ENCODE measurements at regions not wholly inside any gene's neighbourhood (a gene's known extent, or its start where the extent isn't known, plus 50 kb on each side); places are given as distances from the start of the nearest gene placed in this dataset.

- ChIA-PET CTCF (no interaction called here), POLR2A (no interaction called here)
- DNase-seq (ENCODE audit: low read depth, low spot score) = no peak
- Histone ChIP-seq H3K4me3 (ENCODE audit: low read depth, low read length) (no peak overlapping the region), H3K9me3 (ENCODE audit: control insufficient read depth, insufficient read depth, low read length) (peaks cover 33% of the 10 kb centered on the region), H3K27me3 (ENCODE audit: control insufficient read depth, insufficient read depth, low read length) (no peaks in the 10 kb centered on the region), H3K27ac (ENCODE audit: low read depth, low read length) (no peak overlapping the region)
- TF ChIP-seq, protein P1, sequence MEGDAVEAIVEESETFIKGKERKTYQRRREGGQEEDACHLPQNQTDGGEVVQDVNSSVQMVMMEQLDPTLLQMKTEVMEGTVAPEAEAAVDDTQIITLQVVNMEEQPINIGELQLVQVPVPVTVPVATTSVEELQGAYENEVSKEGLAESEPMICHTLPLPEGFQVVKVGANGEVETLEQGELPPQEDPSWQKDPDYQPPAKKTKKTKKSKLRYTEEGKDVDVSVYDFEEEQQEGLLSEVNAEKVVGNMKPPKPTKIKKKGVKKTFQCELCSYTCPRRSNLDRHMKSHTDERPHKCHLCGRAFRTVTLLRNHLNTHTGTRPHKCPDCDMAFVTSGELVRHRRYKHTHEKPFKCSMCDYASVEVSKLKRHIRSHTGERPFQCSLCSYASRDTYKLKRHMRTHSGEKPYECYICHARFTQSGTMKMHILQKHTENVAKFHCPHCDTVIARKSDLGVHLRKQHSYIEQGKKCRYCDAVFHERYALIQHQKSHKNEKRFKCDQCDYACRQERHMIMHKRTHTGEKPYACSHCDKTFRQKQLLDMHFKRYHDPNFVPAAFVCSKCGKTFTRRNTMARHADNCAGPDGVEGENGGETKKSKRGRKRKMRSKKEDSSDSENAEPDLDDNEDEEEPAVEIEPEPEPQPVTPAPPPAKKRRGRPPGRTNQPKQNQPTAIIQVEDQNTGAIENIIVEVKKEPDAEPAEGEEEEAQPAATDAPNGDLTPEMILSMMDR (IDR thresholded peaks at IDR 0.05; ENCODE audit: low read depth, low read length) = no peak
These were observed 395.5 kb upstream of the CNTN4 start for GRCh38 chr3:1703169-1703568.

DNA sequence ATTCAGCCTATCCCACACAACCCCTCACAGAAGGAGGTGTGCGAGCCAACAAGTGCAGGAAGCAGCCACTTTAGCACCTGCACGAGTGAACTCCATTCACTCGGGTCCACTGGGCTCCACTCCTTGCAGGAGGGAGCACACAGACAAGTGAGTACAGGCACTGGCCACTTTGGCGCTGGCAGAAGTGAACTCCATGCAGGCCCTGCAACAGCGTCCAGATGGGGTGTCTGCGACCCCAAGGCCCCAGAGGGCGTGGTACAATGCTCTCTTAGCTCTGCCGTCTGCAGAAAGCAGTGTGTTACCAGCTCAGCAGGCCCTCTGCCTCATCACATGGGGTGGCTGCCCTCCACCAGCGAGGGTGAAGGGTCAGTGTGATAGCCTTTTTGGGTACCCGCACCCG lies 388.0 kb upstream of the CNTN4 start:
- CTCF ChIA-PET = no interaction called here

DNA sequence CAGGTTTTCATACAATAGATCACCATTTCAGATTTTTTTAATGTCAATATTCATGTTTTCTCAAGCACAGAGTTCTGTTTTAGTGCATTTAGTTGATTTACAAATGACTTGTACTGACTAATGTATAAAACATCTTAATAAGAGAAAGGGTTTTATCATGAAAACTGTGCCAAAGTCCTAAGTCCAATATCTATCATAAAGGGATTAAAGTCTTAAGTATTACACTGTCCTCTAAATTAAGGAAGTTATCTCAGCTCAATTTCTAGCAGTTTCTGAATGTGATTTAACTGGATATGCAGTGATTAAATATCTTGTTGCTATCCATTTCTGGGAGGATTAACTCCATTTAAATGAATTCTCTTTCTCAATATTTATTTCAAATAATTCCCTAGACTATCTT lies 381.1 kb upstream of the CNTN4 start:
- no peak for DNase-seq (ENCODE audit: low read depth, low spot score)
- peaks cover 25% of the 10 kb centered on the region for H3K9me3 ChIP-seq (ENCODE audit: control insufficient read depth, insufficient read depth, low read length)
- no peaks in the 10 kb centered on the region for H3K27me3 ChIP-seq (ENCODE audit: control insufficient read depth, insufficient read depth, low read length)
- TF ChIP-seq, protein P1 (IDR thresholded peaks at IDR 0.05; ENCODE audit: low read depth, low read length) = no peak
- H3K4me3 ChIP-seq (ENCODE audit: low read depth, low read length) = no peak overlapping the region
- ChIA-PET POLR2A (no interaction called here), CTCF (no interaction called here)
- H3K27ac ChIP-seq (ENCODE audit: low read depth, low read length) = no peak overlapping the region

More for the DNA sequence above, 388.0 kb upstream of the CNTN4 start:
- H3K4me3 ChIP-seq (ENCODE audit: low read depth, low read length) = no peak overlapping the region
- no peak for DNase-seq (ENCODE audit: low read depth, low spot score)
- H3K27me3 ChIP-seq (ENCODE audit: control insufficient read depth, insufficient read depth, low read length) = no peaks in the 10 kb centered on the region
- TF ChIP-seq, protein P1 (IDR thresholded peaks at IDR 0.05; ENCODE audit: low read depth, low read length) = no peak
- POLR2A ChIA-PET = no interaction called here
- peaks cover 32% of the 10 kb centered on the region for H3K9me3 ChIP-seq (ENCODE audit: control insufficient read depth, insufficient read depth, low read length)
- H3K27ac ChIP-seq (ENCODE audit: low read depth, low read length) = no peak overlapping the region

- no peak for DNase-seq (ENCODE audit: low read depth, low spot score)
- Histone ChIP-seq H3K4me3 (ENCODE audit: low read depth, low read length) (no peak overlapping the region), H3K27ac (ENCODE audit: low read depth, low read length) (no peak overlapping the region), H3K27me3 (ENCODE audit: control insufficient read depth, insufficient read depth, low read length) (no peaks in the 10 kb centered on the region), H3K9me3 (ENCODE audit: control insufficient read depth, insufficient read depth, low read length) (peaks cover 5% of the 10 kb centered on the region; the same call in 1 of the 2 replicates)
- CTCF ChIA-PET = no interaction called here
- POLR2A ChIA-PET = no interaction called here
- TF ChIP-seq, protein P1 (IDR thresholded peaks at IDR 0.05; ENCODE audit: low read depth, low read length) = no peak
These were observed 374.9 kb upstream of the CNTN4 start for GRCh38 chr3:1723726-1724125.

- H3K9me3 ChIP-seq (ENCODE audit: control insufficient read depth, insufficient read depth, low read length) = peaks cover 4% of the 10 kb centered on the region; the same call in 1 of the 2 replicates
- H3K27ac ChIP-seq (ENCODE audit: low read depth, low read length) = no peak overlapping the region
- ChIA-PET CTCF (no interaction called here), POLR2A (no interaction called here)
- no peaks in the 10 kb centered on the region for H3K27me3 ChIP-seq (ENCODE audit: control insufficient read depth, insufficient read depth, low read length)
- TF ChIP-seq, protein P1 (IDR thresholded peaks at IDR 0.05; ENCODE audit: low read depth, low read length) = no peak
- H3K4me3 ChIP-seq (ENCODE audit: low read depth, low read length) = no peak overlapping the region
- DNase-seq (ENCODE audit: low read depth, low spot score) = no peak
These were observed 371.9 kb upstream of the CNTN4 start for GRCh38 chr3:1726741-1727140.
